ENCODE measurements at regions not wholly inside any gene's neighbourhood (a gene's known extent, or its start where the extent isn't known, plus 50 kb on each side); places are given as distances from the start of the nearest gene placed in this dataset.

- Histone ChIP-seq H3K4me3 (replicated peaks in 1 of 3) (no peak overlapping the region), H3K27me3 (no peaks in the 10 kb centered on the region), H3K4me1 (no peaks in the 10 kb centered on the region), H3K27ac (no peak overlapping the region), H3K9me3 (no peaks in the 10 kb centered on the region), H3K36me3 (no peaks in the 10 kb centered on the region)
- 39 to 42% methylated on average over 4 of the region's 4 CpGs for WGBS, 2 donors
- TF ChIP-seq CTCF (IDR thresholded peaks at IDR 0.05) (peak in 5 of 6 experiments; percentile 15 to 65 (median 54)), POLR2A (IDR thresholded peaks at IDR 0.05) (no peak)
- DNase-seq = peak; percentile 28 to 49
- intact Hi-C loops (cut with DNase I) = no loop called here
These were observed 177.9 kb downstream of the CYRIA start for GRCh38 chr2:16487686-16488085.

GRCh38 chr2:16485251-16485650 lies 180.4 kb downstream of the CYRIA start:
- DNase-seq = no peak
- 96 to 98% methylated on average over 2 of the region's 2 CpGs for WGBS, 2 donors
- Histone ChIP-seq H3K4me1 (no peaks in the 10 kb centered on the region), H3K27ac (no peak overlapping the region), H3K9me3 (no peaks in the 10 kb centered on the region), H3K4me3 (replicated peaks in 1 of 3) (no peak overlapping the region), H3K27me3 (no peaks in the 10 kb centered on the region), H3K36me3 (no peaks in the 10 kb centered on the region)
- intact Hi-C loops (cut with DNase I) = no loop called here
- no peak for TF ChIP-seq POLR2A (IDR thresholded peaks at IDR 0.05)

- no peak for DNase-seq
- 62 to 69% methylated on average over 5 of the region's 5 CpGs for WGBS, 2 donors
- Histone ChIP-seq H3K27ac (no peak overlapping the region), H3K27me3 (no peaks in the 10 kb centered on the region), H3K36me3 (no peaks in the 10 kb centered on the region), H3K4me1 (no peaks in the 10 kb centered on the region), H3K9me3 (no peaks in the 10 kb centered on the region), H3K4me3 (replicated peaks in 1 of 3) (no peak overlapping the region)
- TF ChIP-seq POLR2A (IDR thresholded peaks at IDR 0.05) (no peak), CTCF (IDR thresholded peaks at IDR 0.05) (no peak)
- intact Hi-C loops (cut with DNase I) = no loop called here
These were observed 183.2 kb downstream of the CYRIA start for GRCh38 chr2:16482460-16482859.

GRCh38 chr2:16481351-16481750 lies 184.3 kb downstream of the CYRIA start:
- Histone ChIP-seq H3K36me3 (no peaks in the 10 kb centered on the region), H3K4me1 (no peaks in the 10 kb centered on the region), H3K9me3 (no peaks in the 10 kb centered on the region), H3K27me3 (no peaks in the 10 kb centered on the region), H3K27ac (no peak overlapping the region), H3K4me3 (replicated peaks in 1 of 3) (no peak overlapping the region)
- WGBS, 2 donors = 96 to 97% methylated on average over 1 of the region's 1 CpG
- intact Hi-C loops (cut with DNase I) = no loop called here
- DNase-seq = no peak
- TF ChIP-seq POLR2A (IDR thresholded peaks at IDR 0.05) = no peak
- TF ChIP-seq CTCF (IDR thresholded peaks at IDR 0.05) = no peak

- H3K4me1 ChIP-seq = no peaks in the 10 kb centered on the region
- DNase-seq = no peak
- intact Hi-C loops (cut with DNase I) = no loop called here
These were observed 185.9 kb downstream of the CYRIA start for GRCh38 chr2:16479721-16480120.

More at GRCh38 chr2:16479721-16480120, 185.9 kb downstream of the CYRIA start:
- no peaks in the 10 kb centered on the region for H3K36me3 ChIP-seq
- H3K27ac ChIP-seq = no peak overlapping the region
- H3K27me3 ChIP-seq = no peaks in the 10 kb centered on the region
- no peak for TF ChIP-seq CTCF (IDR thresholded peaks at IDR 0.05)
- TF ChIP-seq POLR2A (IDR thresholded peaks at IDR 0.05) = no peak
- H3K9me3 ChIP-seq = no peaks in the 10 kb centered on the region
- no peak overlapping the region for H3K4me3 ChIP-seq (replicated peaks in 1 of 3)

Data from thyroid gland (tissue), 4 donors.